MCF 10A (cell line): ENCODE measurements at regions not wholly inside any gene's neighbourhood (a gene's known extent, or its start where the extent isn't known, plus 50 kb on each side); places are given as distances from the start of the nearest gene placed in this dataset.

Experiments
- BruUV-seq: library from RNA; stranded (reverse); fragments of 400-500 nt; replicated peaks from 2 replicates; lab custom pipeline; 2021; lab: Mats Ljungman, UMichigan
- CTCF ChIA-PET: fragments of 300-600 bp; sonication (Branson Sonifier 250); formaldehyde crosslinking; extraction: SDS; loops from one replicate; lab custom pipeline; 2021; ENCODE audit warnings: antibody characterized with exemption, inconsistent platforms; lab: Yijun Ruan, JAX
- POLR2A ChIA-PET: fragments of 300-600, 350-650 bp; sonication (Branson Sonifier 250); formaldehyde crosslinking; extraction: SDS; loops from one replicate; lab custom pipeline; 2020; ENCODE audit warnings: antibody characterized with exemption, inconsistent platforms; lab: Yijun Ruan, JAX
- DNase-seq: peaks from one replicate; pipeline ENCODE4 v3.0.0-alpha.2; 2018; ENCODE audit not compliant: unreplicated experiment
- H3K27ac Mint-ChIP-seq: one replicate; pipeline ENCODE4 v1.8.0; 2022; ENCODE audit warnings: mild to moderate bottlenecking, low read depth, mixed read lengths; ENCODE audit not compliant: unreplicated experiment
- H3K27me3 Mint-ChIP-seq: one replicate; pipeline ENCODE4 v1.8.0; 2022; ENCODE audit warnings: mixed read lengths; ENCODE audit not compliant: insufficient read depth, unreplicated experiment
- H3K36me3 Mint-ChIP-seq: one replicate; pipeline ENCODE4 v1.8.0; 2022; ENCODE audit warnings: mild to moderate bottlenecking, moderate library complexity, mixed read lengths; ENCODE audit not compliant: insufficient read depth, unreplicated experiment
- H3K4me1 Mint-ChIP-seq: one replicate; pipeline ENCODE4 v1.8.0; 2022; ENCODE audit warnings: mixed read lengths; ENCODE audit not compliant: insufficient read depth, unreplicated experiment
- H3K4me3 Mint-ChIP-seq: one replicate; pipeline ENCODE4 v1.8.0; 2022; ENCODE audit warnings: mild to moderate bottlenecking, moderate library complexity, mixed read lengths; ENCODE audit not compliant: unreplicated experiment
- H3K9me3 Mint-ChIP-seq: one replicate; pipeline ENCODE4 v1.8.0; 2022; ENCODE audit warnings: mixed read lengths; ENCODE audit not compliant: unreplicated experiment
- intact Hi-C: fragments of 100-400 bp; cut with micrococcal nuclease; formaldehyde crosslinking; loops from 2 replicates; pipeline ENCODE4 v1.14.1; 2022
- TF ChIP-seq, protein P1 (sequence below): fragments of 200-600 bp; IDR thresholded peaks from one replicate; pipeline ENCODE4 v1.8.0; 2022; ENCODE audit warnings: antibody characterized with exemption, mild to moderate bottlenecking; ENCODE audit not compliant: unreplicated experiment

DNA sequence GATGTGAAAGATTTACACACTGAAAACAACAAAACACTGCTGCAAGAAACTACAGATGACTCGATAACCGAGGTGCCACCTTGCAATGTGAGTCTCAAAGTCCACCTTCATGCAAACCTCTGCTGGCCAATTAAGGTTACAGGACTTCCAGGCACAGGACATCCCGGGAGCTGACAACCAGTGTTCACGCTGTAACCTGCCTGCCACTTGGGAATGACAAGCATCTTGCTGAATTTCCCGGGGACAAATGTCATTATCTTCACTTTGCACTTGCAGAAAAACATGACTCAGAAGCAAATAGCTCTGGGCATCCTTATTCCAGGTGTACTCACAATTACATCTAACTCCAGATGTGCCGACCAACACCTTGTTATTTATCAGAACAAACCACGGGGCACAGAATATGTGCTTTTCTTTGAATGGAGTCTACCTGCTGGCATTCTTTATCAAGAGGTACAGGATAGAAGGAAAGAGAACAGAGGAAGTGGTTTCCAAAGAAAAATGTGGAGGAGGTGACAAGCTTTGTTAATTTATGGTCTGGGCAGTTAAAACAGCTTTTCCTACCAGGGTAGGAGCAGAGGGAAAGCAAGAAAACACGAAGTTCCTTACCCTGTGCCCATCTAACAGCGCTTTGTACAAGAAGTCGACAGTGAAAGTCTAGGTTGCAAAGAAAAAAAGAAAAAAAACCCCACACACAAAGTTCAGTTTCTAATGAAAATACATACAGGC, 72.3 kb downstream of the SHANK2 start:
- no peak overlapping the region for H3K27ac Mint-ChIP-seq
- H3K4me1 Mint-ChIP-seq = no peaks in the 10 kb centered on the region
- peaks cover 46% of the 10 kb centered on the region for H3K9me3 Mint-ChIP-seq
- H3K27me3 Mint-ChIP-seq = no peaks in the 10 kb centered on the region
- no peak overlapping the region for H3K4me3 Mint-ChIP-seq
- DNase-seq = no peak
- CTCF ChIA-PET = interaction anchor here (0.5 to 1.1 kb wide), 3 partner anchors 93 to 879 kb away, joined by 3 to 6 read pairs (median 3); no protein-coding TSS in a partner anchor
- intact Hi-C loops = no loop called here
- TF ChIP-seq, protein P1, sequence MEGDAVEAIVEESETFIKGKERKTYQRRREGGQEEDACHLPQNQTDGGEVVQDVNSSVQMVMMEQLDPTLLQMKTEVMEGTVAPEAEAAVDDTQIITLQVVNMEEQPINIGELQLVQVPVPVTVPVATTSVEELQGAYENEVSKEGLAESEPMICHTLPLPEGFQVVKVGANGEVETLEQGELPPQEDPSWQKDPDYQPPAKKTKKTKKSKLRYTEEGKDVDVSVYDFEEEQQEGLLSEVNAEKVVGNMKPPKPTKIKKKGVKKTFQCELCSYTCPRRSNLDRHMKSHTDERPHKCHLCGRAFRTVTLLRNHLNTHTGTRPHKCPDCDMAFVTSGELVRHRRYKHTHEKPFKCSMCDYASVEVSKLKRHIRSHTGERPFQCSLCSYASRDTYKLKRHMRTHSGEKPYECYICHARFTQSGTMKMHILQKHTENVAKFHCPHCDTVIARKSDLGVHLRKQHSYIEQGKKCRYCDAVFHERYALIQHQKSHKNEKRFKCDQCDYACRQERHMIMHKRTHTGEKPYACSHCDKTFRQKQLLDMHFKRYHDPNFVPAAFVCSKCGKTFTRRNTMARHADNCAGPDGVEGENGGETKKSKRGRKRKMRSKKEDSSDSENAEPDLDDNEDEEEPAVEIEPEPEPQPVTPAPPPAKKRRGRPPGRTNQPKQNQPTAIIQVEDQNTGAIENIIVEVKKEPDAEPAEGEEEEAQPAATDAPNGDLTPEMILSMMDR = no peak
- POLR2A ChIA-PET = no interaction called here
- BruUV-seq = no TSS peak
- H3K36me3 Mint-ChIP-seq = no peaks in the 10 kb centered on the region

DNA sequence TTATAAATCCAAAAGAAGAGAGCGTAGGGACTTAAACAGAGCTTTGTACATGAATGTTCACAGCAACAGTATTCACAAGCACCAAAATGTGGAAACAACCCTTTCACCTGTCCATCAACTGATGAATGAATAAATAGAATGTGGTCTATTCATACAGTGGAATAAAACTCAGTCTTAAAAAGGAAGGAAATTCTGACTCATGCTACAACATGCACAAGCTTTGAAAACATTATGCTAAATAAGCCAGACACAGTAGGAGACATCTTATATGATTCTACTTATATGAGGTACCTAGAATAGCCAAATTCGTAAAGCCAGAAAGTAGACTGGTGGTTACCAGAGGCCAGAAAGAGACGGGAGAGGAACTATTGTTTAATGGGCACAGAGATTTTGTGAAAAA, 74.3 kb downstream of the SHANK2 start:
- Mint-ChIP-seq H3K36me3 (no peaks in the 10 kb centered on the region), H3K9me3 (peaks cover 54% of the 10 kb centered on the region), H3K27me3 (no peaks in the 10 kb centered on the region), H3K27ac (no peak overlapping the region), H3K4me1 (no peaks in the 10 kb centered on the region), H3K4me3 (no peak overlapping the region)
- POLR2A ChIA-PET = no interaction called here
- CTCF ChIA-PET = no interaction called here
- no peak for DNase-seq
- BruUV-seq = no TSS peak
- TF ChIP-seq, protein P1 = no peak
- intact Hi-C loops = no loop called here

DNA sequence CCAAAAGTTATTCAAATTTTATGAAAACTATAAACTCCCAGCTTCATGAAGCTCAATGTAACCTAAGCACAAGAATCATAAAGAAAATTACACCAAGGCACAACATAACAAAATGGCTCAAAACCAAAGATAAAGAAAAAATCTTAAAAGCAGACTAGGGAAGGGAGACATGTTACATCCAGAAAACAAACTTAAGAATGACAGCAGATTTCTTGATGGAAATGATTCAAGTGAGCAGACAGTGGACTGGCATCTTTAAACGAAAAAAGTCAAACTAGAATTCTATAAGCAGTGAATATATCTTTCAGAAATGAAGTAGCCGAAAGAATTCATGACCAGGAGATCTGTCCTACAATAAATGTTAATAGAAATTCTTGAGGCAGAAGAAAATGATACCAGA, 75.6 kb downstream of the SHANK2 start:
- Mint-ChIP-seq H3K4me1 (no peaks in the 10 kb centered on the region), H3K36me3 (no peaks in the 10 kb centered on the region), H3K27me3 (no peaks in the 10 kb centered on the region), H3K27ac (no peak overlapping the region), H3K4me3 (no peak overlapping the region), H3K9me3 (peaks cover 44% of the 10 kb centered on the region)
- no peak for DNase-seq
- no TSS peak for BruUV-seq
- ChIA-PET POLR2A (interaction anchor here (0.7 kb wide), 1 partner anchor 19 kb away, joined by 3 read pairs; no protein-coding TSS in a partner anchor), CTCF (no interaction called here)
- intact Hi-C loops = no loop called here
- TF ChIP-seq, protein P1 = no peak

DNA sequence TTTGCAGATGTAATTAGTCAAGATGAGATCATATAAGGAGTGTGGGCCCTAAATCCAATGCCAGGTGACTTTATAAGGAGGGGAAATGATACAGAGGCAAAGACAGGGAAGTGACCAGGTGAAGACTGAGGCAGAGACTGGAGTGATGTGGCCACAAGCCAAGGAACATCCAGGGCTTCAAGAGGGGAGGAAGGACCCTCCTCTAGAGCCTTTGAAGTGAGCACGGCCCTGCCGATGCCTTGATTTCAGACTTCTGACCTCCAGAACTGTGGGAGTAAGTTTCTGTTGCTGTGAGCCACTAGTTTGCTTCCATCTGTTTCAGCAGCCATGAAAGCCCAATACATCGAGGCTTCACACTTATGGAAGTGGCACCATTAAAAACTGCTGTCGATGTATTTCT, 78.7 kb downstream of the SHANK2 start:
- DNase-seq = no peak
- TF ChIP-seq, protein P1 = no peak
- Mint-ChIP-seq H3K9me3 (peaks cover 48% of the 10 kb centered on the region), H3K36me3 (no peaks in the 10 kb centered on the region), H3K4me1 (no peaks in the 10 kb centered on the region), H3K27ac (no peak overlapping the region), H3K4me3 (no peak overlapping the region), H3K27me3 (no peaks in the 10 kb centered on the region)
- CTCF ChIA-PET = no interaction called here
- POLR2A ChIA-PET = no interaction called here
- intact Hi-C loops = no loop called here
- BruUV-seq = no TSS peak
